CD4-positive, alpha-beta T cell (primary cell): ENCODE measurements at regions not wholly inside any gene's neighbourhood (a gene's known extent, or its start where the extent isn't known, plus 50 kb on each side); places are given as distances from the start of the nearest gene placed in this dataset.

Source experiments
- ATAC-seq: fragments of 200-7000 bp; cut with Tn5 transposase; one replicate; pipeline ENCODE4 v1.10.0; 2022; ENCODE audit warnings: mild to moderate bottlenecking; ENCODE audit not compliant: poor library complexity
- CTCF ChIA-PET: fragments of 350-600 bp; sonication (Branson Sonifier 250); formaldehyde crosslinking; loops from one replicate; lab custom pipeline; 2021; ENCODE audit warnings: antibody characterized with exemption, inconsistent platforms; lab: Charles Lee
- POLR2A ChIA-PET: fragments of 350-600 bp; sonication (Branson Sonifier 250); formaldehyde crosslinking; loops from one replicate; lab custom pipeline; 2021; ENCODE audit warnings: antibody characterized with exemption, inconsistent platforms; lab: Charles Lee
- DNase-seq, 14 experiments: peaks; one replicate each; pipeline ENCODE4 v3.0.0-alpha.2; 2013 to 2020; ENCODE audit warnings: mixed read lengths in 2 of 14
- H3K27ac ChIP-seq, 2 donors: one replicate each; pipeline versions ENCODE4 v1.5.1 to v1.7.0; 2013; ENCODE audit warnings: low read length in 2 of 2, low read depth in 1 of 2, mild to moderate bottlenecking in 1 of 2
- H3K27me3 ChIP-seq, 2 experiments: 1 replicate in 1 of 2; 2 replicates in 1 of 2; pipeline versions ENCODE4 v1.6.1 to v1.7.0; 2013; ENCODE audit warnings: low read length in 2 of 2, control low read depth in 1 of 2, mild to moderate bottlenecking in 1 of 2, moderate library complexity in 1 of 2; ENCODE audit not compliant: insufficient read depth in 2 of 2, control insufficient read depth in 1 of 2
- H3K36me3 ChIP-seq: one replicate; pipeline ENCODE4 v1.6.1; 2013; ENCODE audit warnings: low read length, control low read depth; ENCODE audit not compliant: insufficient read depth
- H3K4me1 ChIP-seq: one replicate; pipeline ENCODE4 v1.6.1; 2013; ENCODE audit warnings: low read length, control low read depth; ENCODE audit not compliant: insufficient read depth
- H3K4me3 ChIP-seq: one replicate; pipeline ENCODE4 v1.5.1; 2013; ENCODE audit warnings: mild to moderate bottlenecking, low read length, moderate library complexity
- H3K9me3 ChIP-seq, 2 experiments: 1 replicate in 1 of 2; 2 replicates in 1 of 2; pipeline versions ENCODE4 v1.6.1 to v1.7.0; 2013; ENCODE audit warnings: low read length in 2 of 2, mild to moderate bottlenecking in 2 of 2, control low read depth in 1 of 2, moderate library complexity in 1 of 2; ENCODE audit not compliant: control insufficient read depth in 1 of 2, insufficient read depth in 1 of 2
- H3K27ac Mint-ChIP-seq: one replicate; pipeline ENCODE4 v1.8.0; 2020; ENCODE audit warnings: mixed read lengths
- H3K27me3 Mint-ChIP-seq: one replicate; pipeline ENCODE4 v1.8.0; 2021; ENCODE audit warnings: mixed read lengths
- H3K36me3 Mint-ChIP-seq: one replicate; pipeline ENCODE4 v1.8.0; 2021; ENCODE audit warnings: low read depth, mixed read lengths
- H3K4me1 Mint-ChIP-seq: one replicate; pipeline ENCODE4 v1.8.0; 2021; ENCODE audit warnings: low read depth, mixed read lengths
- H3K4me3 Mint-ChIP-seq: one replicate; pipeline ENCODE4 v1.8.0; 2020; ENCODE audit warnings: mild to moderate bottlenecking, mixed read lengths
- H3K9me3 Mint-ChIP-seq: one replicate; pipeline ENCODE4 v1.8.0; 2020; ENCODE audit warnings: mixed read lengths
- CTCF ChIP-seq: fragments of 200-600 bp; IDR thresholded peaks from one replicate; pipeline ENCODE4 v1.8.0; 2022; ENCODE audit warnings: antibody characterized with exemption, mild to moderate bottlenecking
- intact Hi-C, 2 experiments: fragments of 100-400 bp; cut with DNase I in 1 of 2; cut with micrococcal nuclease in 1 of 2; formaldehyde crosslinking; loops; one replicate each; pipeline versions ENCODE4 v1.15.1 to v1.9.0; 2023 to 2025; cut with DNase I, micrococcal nuclease

- TF ChIP-seq CTCF: peak; percentile 88
- no peak overlapping the region for H3K4me3 Mint-ChIP-seq
- intact Hi-C loops: loop anchor here in 1 of 2 experiments (5.0 kb wide), 1 partner anchor 888 kb away; no protein-coding TSS in a partner anchor
These were observed 59.8 kb upstream of the KLHL25 start for GRCh38 chr15:85854345-85855097.

GRCh38 chr15:85858586-85859375 lies 64.1 kb upstream of the KLHL25 start:
- CTCF ChIA-PET: interaction anchor here (0.9 to 1.7 kb wide), 6 partner anchors 8 to 885 kb away, joined by 3 to 7 read pairs (median 3); no protein-coding TSS in a partner anchor
- intact Hi-C loops: loop anchor here (2.0 to 5.0 kb wide), 2 partner anchors 884 kb away; no protein-coding TSS in a partner anchor
- Histone ChIP-seq H3K36me3 (no peaks in the 10 kb centered on the region), H3K9me3 (no peaks in the 10 kb centered on the region), H3K27me3 (peaks cover 0 to 4% of the 10 kb centered on the region in 2 experiments), H3K27ac (no peak overlapping the region), H3K4me1 (peaks cover 7% of the 10 kb centered on the region), H3K4me3 (no peak overlapping the region)
- Mint-ChIP-seq H3K27me3 (peaks cover 33% of the 10 kb centered on the region), H3K36me3 (no peaks in the 10 kb centered on the region), H3K27ac (no peak overlapping the region), H3K9me3 (no peaks in the 10 kb centered on the region), H3K4me1 (peaks cover 10% of the 10 kb centered on the region), H3K4me3 (peak overlapping the region; percentile 44)
- DNase-seq (peak; percentile 55 to 85 (median 70)), ATAC-seq (peak; percentile 85)
- POLR2A ChIA-PET: interaction anchor here (0.6 to 0.9 kb wide), 2 partner anchors 37 to 1682 kb away, joined by 3 read pairs; no protein-coding TSS in a partner anchor
- peak; percentile 71 for TF ChIP-seq CTCF

More at GRCh38 chr15:85854345-85855097, 59.8 kb upstream of the KLHL25 start:
- H3K9me3 Mint-ChIP-seq: no peaks in the 10 kb centered on the region
- ChIA-PET POLR2A (no interaction called here), CTCF (interaction anchor here (0.7 to 1.3 kb wide), 2 partner anchors 13 to 14 kb away, joined by 3 to 4 read pairs; no protein-coding TSS in a partner anchor)
- H3K27me3 ChIP-seq: peaks cover 3 to 4% of the 10 kb centered on the region in 2 experiments
- no peaks in the 10 kb centered on the region for H3K36me3 Mint-ChIP-seq
- ATAC-seq (peak; percentile 74), DNase-seq (peak in 13 of 14 experiments; percentile 18 to 82 (median 37))
- H3K27ac ChIP-seq: no peak overlapping the region
- peaks cover 7% of the 10 kb centered on the region for H3K4me1 ChIP-seq
- H3K27me3 Mint-ChIP-seq: peaks cover 33% of the 10 kb centered on the region
- peaks cover 10% of the 10 kb centered on the region for H3K4me1 Mint-ChIP-seq
- no peaks in the 10 kb centered on the region for H3K36me3 ChIP-seq
- H3K9me3 ChIP-seq: no peaks in the 10 kb centered on the region
- no peak overlapping the region for H3K27ac Mint-ChIP-seq
- H3K4me3 ChIP-seq: no peak overlapping the region

GRCh38 chr15:85859671-85860070 lies 64.9 kb upstream of the KLHL25 start:
- H3K36me3 Mint-ChIP-seq: no peaks in the 10 kb centered on the region

More at GRCh38 chr15:85859671-85860070, 64.9 kb upstream of the KLHL25 start:
- H3K9me3 Mint-ChIP-seq: no peaks in the 10 kb centered on the region
- ChIA-PET POLR2A (interaction anchor here (0.9 kb wide), 1 partner anchor 1681 kb away, joined by 3 read pairs; no protein-coding TSS in a partner anchor), CTCF (interaction anchor here (0.7 to 0.8 kb wide), 2 partner anchors 210 to 884 kb away, joined by 3 to 4 read pairs; no protein-coding TSS in a partner anchor)
- H3K4me3 Mint-ChIP-seq: no peak overlapping the region
- H3K4me1 Mint-ChIP-seq: peaks cover 5% of the 10 kb centered on the region
- ATAC-seq: no peak
- no peak for DNase-seq
- Histone ChIP-seq H3K4me1 (peaks cover 7% of the 10 kb centered on the region), H3K27me3 (peaks cover 0 to 4% of the 10 kb centered on the region in 2 experiments), H3K9me3 (no peaks in the 10 kb centered on the region), H3K27ac (no peak overlapping the region), H3K36me3 (no peaks in the 10 kb centered on the region), H3K4me3 (no peak overlapping the region)
- H3K27me3 Mint-ChIP-seq: peaks cover 27% of the 10 kb centered on the region
- H3K27ac Mint-ChIP-seq: no peak overlapping the region
- no peak for TF ChIP-seq CTCF
- intact Hi-C loops: loop anchor here (2.0 to 10.0 kb wide), 3 partner anchors 315 to 883 kb away; no protein-coding TSS in a partner anchor
